HepG2 (cell line): ENCODE measurements at regions not wholly inside any gene's neighbourhood (a gene's known extent, or its start where the extent isn't known, plus 50 kb on each side); places are given as distances from the start of the nearest gene placed in this dataset.

ENCODE experiments used
- ATAC-seq: fragments of 200-7000 bp; cut with Tn5 transposase; 3 replicates; pipeline ENCODE4 v1.9.1; 2020; ENCODE audit warnings: mild to moderate bottlenecking, moderate library complexity
- BruUV-seq: library from RNA; stranded (reverse); fragments of 400-500 nt; replicated peaks from 2 replicates; lab custom pipeline; 2021; lab: Mats Ljungman, UMichigan
- CTCF ChIA-PET: fragments of 300-600 bp; formaldehyde crosslinking; extraction: SDS; loops from one replicate; lab custom pipeline; 2021; ENCODE audit warnings: low total read pairs, inconsistent platforms, low intra/inter-chr PET ratio; lab: Yijun Ruan, JAX
- POLR2A ChIA-PET: fragments of 350-600 bp; sonication (Branson Sonifier 250); formaldehyde crosslinking; loops from one replicate; lab custom pipeline; 2020; ENCODE audit warnings: antibody characterized with exemption, inconsistent platforms; lab: Yijun Ruan, JAX
- DNase-seq: peaks from one replicate; pipeline ENCODE4 v3.0.0-alpha.2; 2015; ENCODE audit warnings: low spot score
- FAIRE-seq: peaks from 3 replicates; lab custom pipeline; 2011; peaks lifted over from hg19 to GRCh38; lab: Jason Lieb, UNC
- H2AFZ ChIP-seq: one replicate; pipeline ENCODE4 v1.6.1; 2011; ENCODE audit warnings: low read length, inconsistent platforms
- H3K27ac ChIP-seq: fragments of 300-600 bp; 3 replicates; pipeline ENCODE4 v1.8.0; 2011; ENCODE audit warnings: mixed run types, mild to moderate bottlenecking, mixed read lengths, low read length, inconsistent platforms; ENCODE audit not compliant: insufficient read depth; ENCODE audit errors: extremely low read length
- H3K27me3 ChIP-seq, 2 experiments: fragments of 200-600 bp in 1 of 2; 2 replicates in 1 of 2; 3 replicates in 1 of 2; pipeline versions ENCODE4 v1.6.0 to v1.8.0; 2011; ENCODE audit warnings: low read length in 2 of 2, mild to moderate bottlenecking in 2 of 2, moderate library complexity in 2 of 2, inconsistent platforms in 1 of 2; ENCODE audit not compliant: insufficient read depth in 2 of 2, control insufficient read depth in 1 of 2
- H3K36me3 ChIP-seq, 2 experiments: fragments of 200-600 bp in 1 of 2; replicated peaks in 1 of 2; 2 replicates in 1 of 2; 3 replicates in 1 of 2; pipeline versions ENCODE4 v1.5.1 to v1.8.0; 2011; ENCODE audit warnings: low read length in 2 of 2, inconsistent platforms in 1 of 2; ENCODE audit not compliant: insufficient read depth in 2 of 2, control insufficient read depth in 1 of 2
- H3K4me1 ChIP-seq: 2 replicates; pipeline ENCODE4 v1.5.1; 2012; ENCODE audit warnings: low read length, inconsistent platforms; ENCODE audit not compliant: insufficient read depth
- H3K4me2 ChIP-seq: 2 replicates; pipeline ENCODE4 v1.6.0; 2011; ENCODE audit warnings: low read depth, low read length, inconsistent platforms
- H3K4me3 ChIP-seq, 3 experiments: fragments of 200-600 bp in 1 of 3; sonication (generic), shearing (Covaris generic) in 1 of 3; replicated peaks in 1 of 3; 2 replicates each; pipeline ENCODE4 v1.5.1; 2011 to 2016; ENCODE audit warnings: low read length in 3 of 3, inconsistent platforms in 2 of 3, low read depth in 2 of 3, mild to moderate bottlenecking in 2 of 3, control low read depth in 1 of 3, mixed read lengths in 1 of 3; ENCODE audit not compliant: insufficient read depth in 1 of 3
- H3K79me2 ChIP-seq: one replicate; pipeline ENCODE4 v1.6.1; 2011; ENCODE audit warnings: low read length, inconsistent platforms; ENCODE audit not compliant: insufficient read depth
- H3K9ac ChIP-seq: 2 replicates; pipeline ENCODE4 v1.6.0; 2011; ENCODE audit warnings: mild to moderate bottlenecking, low read depth, low read length, inconsistent platforms; ENCODE audit not compliant: insufficient read depth
- H3K9me3 ChIP-seq: 2 replicates; pipeline ENCODE4 v1.5.1; 2012; ENCODE audit warnings: mild to moderate bottlenecking, low read length
- H4K20me1 ChIP-seq: 2 replicates; pipeline ENCODE4 v1.6.0; 2011; ENCODE audit warnings: inconsistent platforms, mild to moderate bottlenecking, low read length, moderate library complexity; ENCODE audit not compliant: insufficient read depth
- ADNP ChIP-seq: sonication (generic); formaldehyde crosslinking; IDR thresholded peaks from 2 replicates; pipeline ENCODE4 v1.4.0; 2020; ENCODE audit warnings: missing genetic modification reagents
- HNRNPUL1 ChIP-seq: fragments of 200-400 bp; formaldehyde crosslinking; IDR thresholded peaks from 2 replicates; pipeline ENCODE4 v1.6.1; 2017; ENCODE audit warnings: low read depth, mild to moderate bottlenecking, low read length, moderate library complexity
- KDM1A ChIP-seq: IDR thresholded peaks from 2 replicates; pipeline ENCODE4 v1.6.1; 2016; ENCODE audit warnings: missing compliant biosample characterization
- MIER3 ChIP-seq: IDR thresholded peaks from 2 replicates; pipeline ENCODE4 v1.6.1; 2016; ENCODE audit warnings: missing compliant biosample characterization, borderline replicate concordance
- NFE2L2 ChIP-seq: fragments of 150-350 bp; IDR thresholded peaks from 2 replicates; pipeline ENCODE4 v1.6.1; 2014; ENCODE audit warnings: low read length
- SMAD3 ChIP-seq: sonication (generic); formaldehyde crosslinking; IDR thresholded peaks from 2 replicates; pipeline ENCODE4 v1.4.0; 2020; ENCODE audit warnings: missing genetic modification reagents
- TARDBP ChIP-seq: sonication (generic); formaldehyde crosslinking; IDR thresholded peaks from 2 replicates; pipeline ENCODE4 v1.8.0; 2022; ENCODE audit warnings: mild to moderate bottlenecking, missing genetic modification reagents
- TBX3 ChIP-seq: fragments of 450-650 bp; IDR thresholded peaks from 2 replicates; pipeline ENCODE4 v1.6.1; 2017; ENCODE audit warnings: antibody characterized with exemption, mild to moderate bottlenecking, inconsistent platforms, borderline replicate concordance
- TSC22D2 ChIP-seq: sonication (generic); formaldehyde crosslinking; IDR thresholded peaks from 2 replicates; pipeline ENCODE4 v1.5.1; 2020; ENCODE audit warnings: missing genetic modification reagents, mild to moderate bottlenecking, borderline replicate concordance
- U2AF1 ChIP-seq: fragments of 200-400 bp; formaldehyde crosslinking; optimal IDR thresholded peaks from 2 replicates; pipeline ENCODE3; 2017; ENCODE audit warnings: mild to moderate bottlenecking, low read depth, low read length
- ZBTB20 ChIP-seq: sonication (generic); formaldehyde crosslinking; IDR thresholded peaks from 2 replicates; pipeline ENCODE4 v1.8.1; 2023; ENCODE audit warnings: missing genetic modification reagents, low read depth, mild to moderate bottlenecking, borderline replicate concordance
- ZFP36 ChIP-seq: fragments of 150-350 bp; IDR thresholded peaks from 2 replicates; pipeline ENCODE4 v1.6.1; 2018; ENCODE audit warnings: borderline replicate concordance, low read length, low read depth; ENCODE audit not compliant: partially characterized antibody
- ZKSCAN8 ChIP-seq: IDR thresholded peaks from 2 replicates; pipeline ENCODE4 v1.6.1; 2016; ENCODE audit warnings: borderline replicate concordance, missing genetic modification reagents, missing compliant biosample characterization
- ZNF207 ChIP-seq: fragments of 450-650 bp; IDR thresholded peaks from 2 replicates; pipeline ENCODE4 v1.6.1; 2016; ENCODE audit warnings: antibody characterized with exemption, borderline replicate concordance
- ZNF83 ChIP-seq: sonication (generic); formaldehyde crosslinking; IDR thresholded peaks from 2 replicates; pipeline ENCODE4 v1.4.0; 2020; ENCODE audit warnings: missing genetic modification reagents, mild to moderate bottlenecking, borderline replicate concordance
- WGBS: methylation state at CpG from one replicate; pipeline ENCODE4 v1.1.6; 2017; ENCODE audit warnings: low lambda C conversion rate; 5-methylcytosine and 5-hydroxymethylcytosine counted together
- in situ Hi-C: cut with HindIII; loops from 2 replicates; pipeline ENCODE4 v1.10.0; 2017; ENCODE audit warnings: low pct_unique_long_range_greater_than_20kb; ENCODE audit not compliant: extremely low pct_ligation_motif_present
- intact Hi-C: fragments of 100-400 bp; cut with micrococcal nuclease; formaldehyde crosslinking; loops from one replicate; pipeline ENCODE4 v1.10.0; 2022; ENCODE audit not compliant: unreplicated experiment
- TF ChIP-seq, protein P1 (sequence below): sonication (generic); formaldehyde crosslinking; IDR thresholded peaks from 2 replicates; pipeline ENCODE4 v1.5.0; 2020; ENCODE audit warnings: mild to moderate bottlenecking, missing genetic modification reagents, moderate library complexity
- TF ChIP-seq, protein P2 (sequence below): sonication (generic); formaldehyde crosslinking; IDR thresholded peaks from 2 replicates; pipeline ENCODE4 v1.4.0; 2020; ENCODE audit warnings: missing genetic modification reagents
- TF ChIP-seq, protein P3 (sequence below): sonication (generic); formaldehyde crosslinking; IDR thresholded peaks from 2 replicates; pipeline ENCODE4 v1.4.0; 2020; ENCODE audit warnings: missing genetic modification reagents
- TF ChIP-seq, protein P4 (sequence below): sonication (generic); formaldehyde crosslinking; IDR thresholded peaks from 2 replicates; pipeline ENCODE4 v1.5.0; 2020; ENCODE audit warnings: missing genetic modification reagents

GRCh38 chr4:104860238-104861123 is 286.2 kb upstream of the TET2 start (continued):
- TF ChIP-seq, protein P1, sequence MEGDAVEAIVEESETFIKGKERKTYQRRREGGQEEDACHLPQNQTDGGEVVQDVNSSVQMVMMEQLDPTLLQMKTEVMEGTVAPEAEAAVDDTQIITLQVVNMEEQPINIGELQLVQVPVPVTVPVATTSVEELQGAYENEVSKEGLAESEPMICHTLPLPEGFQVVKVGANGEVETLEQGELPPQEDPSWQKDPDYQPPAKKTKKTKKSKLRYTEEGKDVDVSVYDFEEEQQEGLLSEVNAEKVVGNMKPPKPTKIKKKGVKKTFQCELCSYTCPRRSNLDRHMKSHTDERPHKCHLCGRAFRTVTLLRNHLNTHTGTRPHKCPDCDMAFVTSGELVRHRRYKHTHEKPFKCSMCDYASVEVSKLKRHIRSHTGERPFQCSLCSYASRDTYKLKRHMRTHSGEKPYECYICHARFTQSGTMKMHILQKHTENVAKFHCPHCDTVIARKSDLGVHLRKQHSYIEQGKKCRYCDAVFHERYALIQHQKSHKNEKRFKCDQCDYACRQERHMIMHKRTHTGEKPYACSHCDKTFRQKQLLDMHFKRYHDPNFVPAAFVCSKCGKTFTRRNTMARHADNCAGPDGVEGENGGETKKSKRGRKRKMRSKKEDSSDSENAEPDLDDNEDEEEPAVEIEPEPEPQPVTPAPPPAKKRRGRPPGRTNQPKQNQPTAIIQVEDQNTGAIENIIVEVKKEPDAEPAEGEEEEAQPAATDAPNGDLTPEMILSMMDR (CRISPR knock-in tag): peak; percentile 84
- TF ChIP-seq, protein P2, sequence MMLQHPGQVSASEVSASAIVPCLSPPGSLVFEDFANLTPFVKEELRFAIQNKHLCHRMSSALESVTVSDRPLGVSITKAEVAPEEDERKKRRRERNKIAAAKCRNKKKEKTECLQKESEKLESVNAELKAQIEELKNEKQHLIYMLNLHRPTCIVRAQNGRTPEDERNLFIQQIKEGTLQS (CRISPR knock-in tag): no peak

GRCh38 chr4:104866809-104867208 is 279.9 kb upstream of the TET2 start:
- H3K79me2 ChIP-seq: no peaks in the 10 kb centered on the region
- peak overlapping the region; percentile 27; the same call in 1 of the 2 replicates for H3K4me2 ChIP-seq
- no peaks in the 10 kb centered on the region for H3K4me1 ChIP-seq
- no peaks in the 10 kb centered on the region for H3K9me3 ChIP-seq
- H3K27ac ChIP-seq: no peak overlapping the region
- no peak overlapping the region for H2AFZ ChIP-seq
- ATAC-seq: no peak
- no peak overlapping the region for H3K4me3 ChIP-seq
- intact Hi-C loops: no loop called here
- no peak for FAIRE-seq
- H4K20me1 ChIP-seq: no peaks in the 10 kb centered on the region
- in situ Hi-C loops: no loop called here
- no peaks in the 10 kb centered on the region for H3K27me3 ChIP-seq
- WGBS: 1% methylated on average over 4 of the region's 4 CpGs
- H3K9ac ChIP-seq: no peak overlapping the region
- ChIA-PET POLR2A (no interaction called here), CTCF (no interaction called here)
- DNase-seq: no peak
- BruUV-seq: no TSS peak
- H3K36me3 ChIP-seq: no peaks in the 10 kb centered on the region
- TF ChIP-seq MIER3 (CRISPR knock-in tag) (no peak), ZNF83 (CRISPR knock-in tag) (no peak), ZBTB20 (CRISPR knock-in tag) (no peak), NFE2L2 (no peak), SMAD3 (CRISPR knock-in tag) (no peak), ZKSCAN8 (CRISPR knock-in tag) (no peak), TBX3 (no peak), U2AF1 (no peak), ZFP36 (no peak), KDM1A (no peak), TARDBP (CRISPR knock-in tag) (no peak), HNRNPUL1 (no peak), ADNP (CRISPR knock-in tag) (no peak), TSC22D2 (CRISPR knock-in tag) (no peak), ZNF207 (no peak)
- TF ChIP-seq, protein P3, sequence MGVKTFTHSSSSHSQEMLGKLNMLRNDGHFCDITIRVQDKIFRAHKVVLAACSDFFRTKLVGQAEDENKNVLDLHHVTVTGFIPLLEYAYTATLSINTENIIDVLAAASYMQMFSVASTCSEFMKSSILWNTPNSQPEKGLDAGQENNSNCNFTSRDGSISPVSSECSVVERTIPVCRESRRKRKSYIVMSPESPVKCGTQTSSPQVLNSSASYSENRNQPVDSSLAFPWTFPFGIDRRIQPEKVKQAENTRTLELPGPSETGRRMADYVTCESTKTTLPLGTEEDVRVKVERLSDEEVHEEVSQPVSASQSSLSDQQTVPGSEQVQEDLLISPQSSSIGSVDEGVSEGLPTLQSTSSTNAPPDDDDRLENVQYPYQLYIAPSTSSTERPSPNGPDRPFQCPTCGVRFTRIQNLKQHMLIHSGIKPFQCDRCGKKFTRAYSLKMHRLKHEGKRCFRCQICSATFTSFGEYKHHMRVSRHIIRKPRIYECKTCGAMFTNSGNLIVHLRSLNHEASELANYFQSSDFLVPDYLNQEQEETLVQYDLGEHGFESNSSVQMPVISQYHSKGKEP (CRISPR knock-in tag): no peak
- TF ChIP-seq, protein P4, sequence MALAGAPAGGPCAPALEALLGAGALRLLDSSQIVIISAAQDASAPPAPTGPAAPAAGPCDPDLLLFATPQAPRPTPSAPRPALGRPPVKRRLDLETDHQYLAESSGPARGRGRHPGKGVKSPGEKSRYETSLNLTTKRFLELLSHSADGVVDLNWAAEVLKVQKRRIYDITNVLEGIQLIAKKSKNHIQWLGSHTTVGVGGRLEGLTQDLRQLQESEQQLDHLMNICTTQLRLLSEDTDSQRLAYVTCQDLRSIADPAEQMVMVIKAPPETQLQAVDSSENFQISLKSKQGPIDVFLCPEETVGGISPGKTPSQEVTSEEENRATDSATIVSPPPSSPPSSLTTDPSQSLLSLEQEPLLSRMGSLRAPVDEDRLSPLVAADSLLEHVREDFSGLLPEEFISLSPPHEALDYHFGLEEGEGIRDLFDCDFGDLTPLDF: no peak
